NCI-H1048 (cell line): ENCODE measurements at regions not wholly inside any gene's neighbourhood (a gene's known extent, or its start where the extent isn't known, plus 50 kb on each side); places are given as distances from the start of the nearest gene placed in this dataset.

Source experiments
- DNase-seq: peaks from one replicate; lab custom pipeline; 2025; lab: John Stamatoyannopoulos, UW

GRCh38 chr3:34294240-34294639 lies 495.8 kb downstream of the PDCD6IP start:
- no peak for DNase-seq

DNA sequence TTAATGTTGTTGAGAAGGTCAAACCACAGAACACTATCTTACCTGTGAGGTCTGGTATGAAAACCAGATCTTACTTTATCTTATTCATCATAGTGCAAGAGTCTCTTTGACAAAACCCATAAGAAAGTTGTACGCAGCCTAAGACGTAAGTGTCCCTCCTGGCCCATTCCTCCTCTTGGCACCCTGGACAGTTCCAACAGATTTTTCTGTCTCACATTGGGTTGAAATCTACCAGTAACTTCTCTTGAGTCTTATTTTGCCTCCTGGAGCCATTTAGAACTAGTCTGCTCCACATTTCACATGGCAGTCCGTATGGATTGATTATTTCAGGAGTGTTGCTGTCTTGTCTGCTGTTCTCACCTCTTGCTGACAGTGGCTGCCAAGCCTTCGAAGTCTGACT lies 498.4 kb downstream of the PDCD6IP start:
- no peak for DNase-seq

GRCh38 chr3:34298653-34299052 lies 500.2 kb downstream of the PDCD6IP start:
- DNase-seq = no peak

- no peak for DNase-seq
These were observed 502.2 kb downstream of the PDCD6IP start for GRCh38 chr3:34300621-34301020.

DNA sequence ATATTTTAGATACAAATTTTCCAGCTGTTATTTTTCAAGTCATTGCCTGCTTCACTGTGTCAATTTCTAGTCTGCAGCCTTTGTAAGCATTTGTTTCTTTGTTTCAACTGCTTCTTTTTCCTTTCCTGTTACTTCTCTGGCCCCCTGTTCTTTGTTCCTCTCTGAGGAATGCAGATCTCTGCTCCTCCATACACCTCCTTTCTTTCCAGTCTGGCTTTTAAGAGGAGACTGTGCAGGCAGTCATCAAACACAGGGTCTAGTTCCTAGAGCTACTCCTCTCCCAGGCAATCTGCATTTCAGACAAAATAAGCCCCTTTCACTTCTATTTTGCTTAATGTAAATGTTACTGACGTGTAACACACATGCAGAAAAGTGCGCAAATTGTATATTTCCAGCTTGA lies 502.9 kb downstream of the PDCD6IP start:
- no peak for DNase-seq

- no peak for DNase-seq
These were observed 506.8 kb downstream of the PDCD6IP start for GRCh38 chr3:34305266-34305665.

DNA sequence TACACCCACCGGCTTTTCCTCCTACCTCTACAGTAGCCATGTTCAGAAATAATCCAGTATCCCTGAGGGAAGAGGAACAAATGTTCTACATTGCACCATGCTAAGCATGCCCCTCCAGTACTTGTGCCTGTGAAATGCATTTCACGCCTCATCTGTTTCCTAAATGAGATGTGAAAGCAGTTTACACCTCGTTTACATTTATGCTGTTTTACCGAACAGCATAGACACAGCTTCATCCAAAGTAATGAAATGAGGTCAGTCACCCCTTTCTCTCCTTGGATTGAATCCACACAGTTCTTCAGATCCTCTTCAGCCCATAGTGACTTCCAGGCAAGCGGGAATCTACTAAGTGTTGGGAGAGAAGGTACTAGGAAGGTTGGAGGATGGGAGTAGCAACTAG lies 514.3 kb downstream of the PDCD6IP start:
- no peak for DNase-seq

DNA sequence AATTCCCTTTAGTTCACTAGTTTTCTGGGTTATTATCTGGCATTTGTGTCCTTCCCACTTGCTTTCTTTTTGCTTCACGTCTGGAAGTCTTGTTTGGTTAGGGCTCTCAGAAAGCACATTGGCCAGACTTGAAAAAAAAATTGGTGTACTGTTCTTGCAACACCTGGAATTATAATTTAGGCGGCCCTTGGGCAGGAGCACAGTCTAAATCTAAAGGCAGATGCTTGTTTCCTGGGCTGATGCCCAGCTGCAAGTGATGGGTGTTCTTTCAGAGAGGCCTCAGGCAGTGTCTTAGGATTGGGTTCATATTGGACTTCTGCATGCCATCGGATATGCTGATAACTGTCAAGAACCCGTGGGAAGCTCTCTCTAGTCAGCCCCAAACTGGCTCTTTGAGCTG lies 521.5 kb downstream of the PDCD6IP start:
- no peak for DNase-seq

DNA sequence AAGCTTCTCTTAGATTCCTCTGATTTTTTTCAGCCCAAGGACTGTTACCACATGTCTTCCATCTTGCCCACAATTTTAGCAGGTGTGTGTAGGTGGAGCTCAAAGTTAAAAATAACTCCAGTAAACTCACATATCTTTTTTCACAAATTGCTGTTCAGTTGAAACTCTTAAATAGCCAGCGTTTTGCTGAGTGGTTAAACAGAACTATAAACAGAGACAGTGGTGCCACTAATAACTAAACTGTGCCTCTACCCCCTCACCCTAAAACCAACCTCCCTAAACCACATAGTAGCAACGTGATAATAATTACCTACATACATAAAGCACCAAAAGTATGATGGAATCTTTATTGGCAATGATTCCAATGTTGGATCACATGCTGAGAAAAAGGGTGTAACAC lies 525.1 kb downstream of the PDCD6IP start:
- no peak for DNase-seq

DNA sequence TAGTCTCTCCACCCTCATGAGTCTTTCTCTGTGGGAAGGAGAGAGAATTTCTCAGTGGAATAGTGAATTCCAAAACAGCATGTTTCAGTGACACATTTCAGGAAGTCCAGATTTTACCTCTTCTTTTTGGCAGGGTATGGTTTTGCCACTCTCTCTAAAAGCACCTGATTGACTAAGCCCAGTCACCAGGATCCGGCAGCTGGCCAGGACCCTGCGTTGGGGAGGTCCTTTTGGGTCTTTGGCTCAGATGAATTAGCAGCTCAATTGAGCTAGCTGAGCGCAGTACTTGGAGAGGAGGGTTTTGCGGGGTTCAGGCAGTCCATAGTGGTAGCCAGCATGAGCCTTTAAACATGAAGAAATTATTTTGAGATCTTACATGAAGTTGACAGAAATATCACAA lies 548.2 kb downstream of the PDCD6IP start:
- no peak for DNase-seq

- DNase-seq = no peak
These were observed 553.7 kb downstream of the PDCD6IP start for GRCh38 chr3:34351882-34352777.

DNA sequence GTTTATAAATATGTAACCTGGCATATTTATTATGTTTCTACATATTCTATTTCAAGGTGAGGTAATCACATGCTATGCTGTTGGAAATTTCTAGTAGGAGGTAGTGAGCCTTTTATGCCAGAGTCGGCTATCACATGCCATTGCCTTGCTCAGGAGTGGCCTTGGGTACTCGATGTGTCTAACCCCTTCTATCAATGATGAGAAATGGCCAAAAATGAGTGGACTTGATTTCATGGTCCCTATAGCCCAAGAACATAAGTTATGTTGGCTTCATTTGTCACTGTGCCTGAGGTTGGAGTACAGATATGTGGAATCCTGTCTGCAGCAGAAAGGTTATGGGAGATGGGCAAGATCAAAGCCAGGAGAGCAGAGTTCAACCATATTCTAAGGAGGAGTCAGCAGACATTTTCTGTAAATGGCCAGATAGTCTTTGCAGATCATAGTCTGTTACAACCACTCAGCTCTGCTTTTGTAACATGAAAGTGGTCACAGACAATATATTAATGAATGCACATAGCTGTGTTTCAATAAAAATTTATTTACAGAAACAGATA lies 554.4 kb downstream of the PDCD6IP start:
- no peak for DNase-seq

DNA sequence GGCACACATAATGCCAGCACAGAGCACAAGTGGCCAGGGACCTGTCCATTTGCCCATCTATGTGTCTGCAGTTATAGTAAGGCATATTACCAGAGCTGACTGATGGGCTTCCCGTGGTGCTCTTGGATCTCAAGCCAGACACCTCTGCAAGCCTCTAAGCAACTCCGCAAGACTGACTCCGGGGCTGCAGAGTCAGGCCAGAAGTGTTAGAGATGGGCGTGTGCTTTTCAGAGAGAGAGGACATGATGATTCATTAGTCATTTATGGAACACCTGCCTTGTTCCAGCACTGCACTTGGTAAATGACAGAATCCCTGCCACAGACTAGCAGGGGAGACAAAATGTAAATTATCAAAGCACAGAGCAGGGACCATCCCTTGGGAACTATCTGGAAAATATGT lies 559.0 kb downstream of the PDCD6IP start:
- no peak for DNase-seq

- DNase-seq = no peak
These were observed 560.6 kb downstream of the PDCD6IP start for GRCh38 chr3:34359064-34359463.

DNA sequence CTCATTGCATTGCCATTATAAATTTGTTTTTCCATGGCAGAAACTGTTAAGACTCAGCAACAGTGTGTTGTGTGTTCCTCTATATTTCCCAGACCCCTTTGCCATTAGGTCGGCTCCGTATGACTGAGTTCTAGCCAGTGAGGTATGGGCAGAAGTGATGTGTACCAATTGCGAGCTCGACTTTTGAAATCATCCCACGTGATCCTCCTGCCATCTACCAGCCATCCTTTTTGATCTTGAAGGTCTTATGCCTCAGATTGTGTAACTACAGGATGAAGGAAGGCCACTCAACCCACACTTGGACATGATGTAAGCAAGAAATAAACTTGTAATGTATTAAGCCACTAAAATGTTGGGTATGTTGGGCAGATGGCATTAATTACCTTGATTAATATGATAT lies 562.3 kb downstream of the PDCD6IP start:
- no peak for DNase-seq

DNA sequence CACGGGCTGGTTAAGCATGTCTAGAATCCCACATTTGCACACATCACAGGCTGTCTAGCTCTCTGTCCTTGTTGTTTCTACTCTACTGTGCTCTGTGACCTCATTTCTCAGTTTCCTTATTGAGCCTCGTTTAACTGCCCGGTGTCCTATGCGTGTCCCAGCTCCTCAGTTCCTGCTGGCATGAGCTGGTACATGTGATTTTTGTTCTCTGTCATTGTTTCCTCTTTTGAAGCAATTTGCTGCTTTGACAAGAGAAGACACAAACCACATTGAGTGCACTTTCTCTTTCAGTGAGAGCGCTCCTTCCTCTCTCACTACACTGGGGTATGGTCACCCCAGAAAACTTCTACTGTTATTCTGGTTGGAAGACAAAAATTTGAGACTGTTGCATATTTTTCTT lies 563.5 kb downstream of the PDCD6IP start:
- DNase-seq = no peak

GRCh38 chr3:34362910-34363309 lies 564.5 kb downstream of the PDCD6IP start:
- no peak for DNase-seq

DNA sequence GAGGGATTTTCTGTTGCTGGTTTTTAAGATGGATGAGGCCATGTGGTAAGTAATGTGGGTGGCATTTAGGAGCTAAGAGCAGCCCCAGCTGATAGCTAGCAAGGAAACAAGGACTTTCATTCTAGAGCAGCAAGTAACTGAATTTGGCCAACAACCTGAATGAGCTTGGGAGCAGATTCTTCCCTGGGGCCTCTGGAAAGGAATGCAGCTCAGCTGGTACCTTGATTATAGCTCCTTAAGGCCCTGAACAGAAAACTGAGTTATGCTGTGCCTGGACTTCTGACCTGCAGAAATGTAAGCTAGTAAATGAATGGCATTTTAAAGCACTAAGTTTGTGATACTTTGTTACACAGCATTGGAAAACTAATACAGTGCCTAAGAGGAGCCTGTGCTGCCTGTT lies 565.5 kb downstream of the PDCD6IP start:
- no peak for DNase-seq

DNA sequence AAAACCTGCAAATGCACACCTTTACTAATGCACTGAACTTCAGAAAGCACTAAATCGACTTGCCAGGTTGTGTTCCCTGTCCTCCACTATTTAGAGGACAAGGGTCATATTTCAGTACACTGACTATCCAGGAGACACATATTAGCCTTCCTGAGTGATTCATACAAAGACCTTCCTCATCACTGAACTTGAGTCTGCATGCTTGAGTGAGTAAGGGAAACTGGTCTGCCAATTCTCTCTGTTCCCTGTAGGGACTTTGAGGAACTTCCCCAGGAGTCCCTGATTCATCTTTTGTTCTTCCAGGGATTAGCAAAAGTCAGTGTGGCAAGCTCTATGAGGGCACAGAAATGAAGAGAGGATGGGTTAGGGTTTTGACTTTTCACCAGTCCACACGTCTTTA lies 565.9 kb downstream of the PDCD6IP start:
- DNase-seq = no peak

DNA sequence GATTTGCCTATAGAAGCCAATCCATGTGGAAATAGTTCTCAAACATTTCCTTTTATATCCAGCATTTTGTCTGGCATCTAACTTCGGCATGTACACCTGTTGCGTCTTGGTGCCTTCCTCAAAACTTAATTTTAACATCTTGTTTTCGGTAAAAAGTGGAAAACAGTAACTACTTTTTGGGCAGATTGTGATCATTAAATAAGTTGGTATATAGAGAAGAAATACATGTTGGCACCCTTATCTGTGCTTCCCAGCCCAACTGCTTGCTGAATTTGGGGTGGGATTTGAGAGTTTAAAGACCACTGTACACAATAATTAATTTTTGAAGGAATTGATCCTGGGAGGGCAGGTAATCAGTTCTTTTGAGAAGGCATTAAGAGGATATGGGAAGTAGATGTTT lies 566.8 kb downstream of the PDCD6IP start:
- no peak for DNase-seq

DNA sequence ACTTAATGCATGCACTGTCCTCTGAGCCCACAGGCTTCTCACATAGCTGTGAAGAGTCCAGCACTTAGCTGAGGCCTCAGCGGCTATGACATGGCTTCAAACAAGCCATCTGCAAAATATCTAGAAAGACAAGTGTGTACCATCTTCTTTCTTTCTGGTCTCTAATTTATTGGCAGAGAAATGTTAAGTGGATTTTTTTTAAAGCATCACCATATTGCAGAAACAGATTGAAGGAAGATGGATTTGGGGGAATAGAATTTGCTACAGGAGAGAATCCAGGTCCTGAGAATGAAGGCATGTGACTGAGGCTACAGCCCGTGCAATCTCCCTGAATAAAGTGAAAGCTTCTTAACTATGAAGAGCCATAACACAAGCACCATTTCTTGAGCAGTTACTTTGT lies 567.3 kb downstream of the PDCD6IP start:
- DNase-seq = no peak

- DNase-seq = no peak
These were observed 569.1 kb downstream of the PDCD6IP start for GRCh38 chr3:34367521-34367920.

- no peak for DNase-seq
These were observed 576.1 kb downstream of the PDCD6IP start for GRCh38 chr3:34374521-34374920.

DNA sequence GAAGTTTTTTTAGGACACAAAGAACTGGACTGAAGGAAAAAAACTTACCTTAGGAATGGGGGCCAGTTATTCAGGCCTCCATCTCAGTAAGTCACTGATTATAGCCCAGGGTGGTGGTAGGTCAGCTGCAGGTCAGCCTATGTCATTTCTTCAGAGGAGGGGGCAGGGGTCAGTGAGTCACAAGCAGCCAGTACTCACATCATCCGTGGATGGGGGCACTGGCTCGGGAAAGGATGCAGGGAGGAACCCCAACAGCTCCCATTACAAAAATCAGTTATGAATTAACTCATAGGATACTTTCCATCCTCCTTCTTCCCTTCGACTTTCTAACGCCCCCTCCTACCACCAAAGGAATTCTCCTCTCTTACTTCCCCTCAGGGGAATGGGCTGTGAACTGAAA lies 578.3 kb downstream of the PDCD6IP start:
- no peak for DNase-seq
